Lower lobe of right lung (tissue), 2 donors: ENCODE measurements at regions not wholly inside any gene's neighbourhood (a gene's known extent, or its start where the extent isn't known, plus 50 kb on each side); places are given as distances from the start of the nearest gene placed in this dataset.

Experiments
- ATAC-seq, 2 donors: fragments of 200-7000 bp; cut with Tn5 transposase; one replicate each; pipeline ENCODE4 v1.9.1; 2020 to 2022; ENCODE audit warnings: mild to moderate bottlenecking in 2 of 2, moderate library complexity in 2 of 2
- DNase-seq: peaks from one replicate; pipeline ENCODE4 v3.0.0-alpha.2; 2020
- H3K27ac ChIP-seq: fragments of 200-600 bp; one replicate; pipeline ENCODE4 v1.8.0; 2022
- H3K27me3 ChIP-seq: fragments of 200-600 bp; one replicate; pipeline ENCODE4 v1.8.0; 2022; ENCODE audit warnings: low read depth
- H3K36me3 ChIP-seq: fragments of 200-600 bp; one replicate; pipeline ENCODE4 v1.8.0; 2022; ENCODE audit warnings: mild to moderate bottlenecking
- H3K4me1 ChIP-seq: fragments of 200-600 bp; one replicate; pipeline ENCODE4 v1.8.0; 2022
- H3K4me3 ChIP-seq: fragments of 200-600 bp; one replicate; pipeline ENCODE4 v1.8.0; 2022; ENCODE audit warnings: mild to moderate bottlenecking
- H3K9me3 ChIP-seq: fragments of 200-600 bp; one replicate; pipeline ENCODE4 v1.8.0; 2022
- CTCF ChIP-seq: fragments of 200-600 bp; IDR thresholded peaks from one replicate; pipeline ENCODE4 v1.8.0; 2022; ENCODE audit warnings: antibody characterized with exemption, mild to moderate bottlenecking
- intact Hi-C: fragments of 100-400 bp; cut with DNase I; formaldehyde crosslinking; loops from one replicate; pipeline ENCODE4 v1.11.0; 2022
- donor health status: DM: no; HTN: yes; CAD: no; lungs with severe emphysema.

- H3K27me3 ChIP-seq: no peaks in the 10 kb centered on the region
- no peak for DNase-seq
- intact Hi-C loops: no loop called here
- H3K36me3 ChIP-seq: no peaks in the 10 kb centered on the region
- H3K9me3 ChIP-seq: no peaks in the 10 kb centered on the region
- no peak overlapping the region for H3K27ac ChIP-seq
- H3K4me3 ChIP-seq: no peak overlapping the region
- no peaks in the 10 kb centered on the region for H3K4me1 ChIP-seq
- ATAC-seq: no peak
- TF ChIP-seq CTCF: no peak
Observed at GRCh38 chr5:44546286-44546685, 157.1 kb upstream of the FGF10 start.

GRCh38 chr5:44543511-44543910 lies 154.3 kb upstream of the FGF10 start:
- no peak for TF ChIP-seq CTCF
- Histone ChIP-seq H3K4me1 (no peaks in the 10 kb centered on the region), H3K4me3 (no peak overlapping the region), H3K9me3 (no peaks in the 10 kb centered on the region), H3K27ac (no peak overlapping the region), H3K27me3 (no peaks in the 10 kb centered on the region), H3K36me3 (no peaks in the 10 kb centered on the region)
- no peak for ATAC-seq
- intact Hi-C loops: no loop called here
- DNase-seq: no peak

GRCh38 chr5:44542470-44542869 lies 153.2 kb upstream of the FGF10 start:
- H3K27me3 ChIP-seq: no peaks in the 10 kb centered on the region
- no peak overlapping the region for H3K4me3 ChIP-seq
- ATAC-seq: no peak
- no peaks in the 10 kb centered on the region for H3K36me3 ChIP-seq
- DNase-seq: no peak
- intact Hi-C loops: no loop called here
- H3K9me3 ChIP-seq: no peaks in the 10 kb centered on the region
- no peak for TF ChIP-seq CTCF
- no peak overlapping the region for H3K27ac ChIP-seq
- H3K4me1 ChIP-seq: no peaks in the 10 kb centered on the region

GRCh38 chr5:44539602-44539919 lies 150.3 kb upstream of the FGF10 start:
- intact Hi-C loops: no loop called here
- Histone ChIP-seq H3K27me3 (no peaks in the 10 kb centered on the region), H3K4me3 (no peak overlapping the region), H3K27ac (no peak overlapping the region), H3K4me1 (no peaks in the 10 kb centered on the region), H3K36me3 (no peaks in the 10 kb centered on the region), H3K9me3 (no peaks in the 10 kb centered on the region)
- DNase-seq (no peak), ATAC-seq (no peak)
- TF ChIP-seq CTCF: no peak

- ATAC-seq (no peak), DNase-seq (no peak)
- Histone ChIP-seq H3K27ac (no peak overlapping the region), H3K4me3 (no peak overlapping the region), H3K27me3 (no peaks in the 10 kb centered on the region), H3K4me1 (no peaks in the 10 kb centered on the region), H3K36me3 (no peaks in the 10 kb centered on the region), H3K9me3 (no peaks in the 10 kb centered on the region)
- TF ChIP-seq CTCF: no peak
- intact Hi-C loops: no loop called here
Observed at GRCh38 chr5:44538797-44539601, 149.8 kb upstream of the FGF10 start.
